ENCODE measurements at regions not wholly inside any gene's neighbourhood (a gene's known extent, or its start where the extent isn't known, plus 50 kb on each side); places are given as distances from the start of the nearest gene placed in this dataset.

- Mint-ChIP-seq H3K36me3 (ENCODE audit: low read depth) (no peaks in the 10 kb centered on the region), H3K9me3 (peaks cover 16% of the 10 kb centered on the region), H3K4me1 (no peaks in the 10 kb centered on the region), H3K27ac (no peak overlapping the region), H3K4me3 (no peak overlapping the region), H3K27me3 (ENCODE audit: low read depth) (no peaks in the 10 kb centered on the region)
- no peak for TF ChIP-seq CTCF (IDR thresholded peaks at IDR 0.05; ENCODE audit: unreplicated experiment in 3 of 3)
Measured at GRCh38 chr10:28963539-28964221, 286.4 kb downstream of the BAMBI start.

GRCh38 chr10:28965937-28966336 is 288.6 kb downstream of the BAMBI start:
- Mint-ChIP-seq H3K4me1 (no peaks in the 10 kb centered on the region), H3K36me3 (ENCODE audit: low read depth) (no peaks in the 10 kb centered on the region), H3K27me3 (ENCODE audit: low read depth) (no peaks in the 10 kb centered on the region), H3K9me3 (peaks cover 15% of the 10 kb centered on the region), H3K27ac (no peak overlapping the region), H3K4me3 (no peak overlapping the region)
- no peak for TF ChIP-seq CTCF (IDR thresholded peaks at IDR 0.05; ENCODE audit: unreplicated experiment in 3 of 3)

- Mint-ChIP-seq H3K4me1 (peaks cover 7% of the 10 kb centered on the region), H3K27ac (no peak overlapping the region), H3K36me3 (ENCODE audit: low read depth) (no peaks in the 10 kb centered on the region), H3K9me3 (peaks cover 10% of the 10 kb centered on the region), H3K27me3 (ENCODE audit: low read depth) (no peaks in the 10 kb centered on the region), H3K4me3 (no peak overlapping the region)
- TF ChIP-seq CTCF (IDR thresholded peaks at IDR 0.05; ENCODE audit: unreplicated experiment in 3 of 3): no peak
Measured at GRCh38 chr10:28967031-28967430, 289.7 kb downstream of the BAMBI start.

GRCh38 chr10:28969413-28969812 is 292.1 kb downstream of the BAMBI start:
- no peak overlapping the region for H3K4me3 Mint-ChIP-seq
- peaks cover 13% of the 10 kb centered on the region for H3K4me1 Mint-ChIP-seq
- peaks cover 6% of the 10 kb centered on the region for H3K9me3 Mint-ChIP-seq
- no peaks in the 10 kb centered on the region for H3K27me3 Mint-ChIP-seq (ENCODE audit: low read depth)
- no peak overlapping the region for H3K27ac Mint-ChIP-seq
- TF ChIP-seq CTCF (IDR thresholded peaks at IDR 0.05; ENCODE audit: unreplicated experiment in 3 of 3): no peak
- H3K36me3 Mint-ChIP-seq (ENCODE audit: low read depth): no peaks in the 10 kb centered on the region

- Mint-ChIP-seq H3K4me3 (no peak overlapping the region), H3K27me3 (ENCODE audit: low read depth) (no peaks in the 10 kb centered on the region), H3K4me1 (peaks cover 13% of the 10 kb centered on the region), H3K36me3 (ENCODE audit: low read depth) (no peaks in the 10 kb centered on the region), H3K27ac (no peak overlapping the region), H3K9me3 (peaks cover 6% of the 10 kb centered on the region)
- TF ChIP-seq CTCF (IDR thresholded peaks at IDR 0.05; ENCODE audit: unreplicated experiment in 3 of 3): no peak
Measured at GRCh38 chr10:28970231-28970630, 292.9 kb downstream of the BAMBI start.

- Mint-ChIP-seq H3K9me3 (peaks cover 3% of the 10 kb centered on the region), H3K4me3 (no peak overlapping the region), H3K4me1 (peaks cover 23% of the 10 kb centered on the region), H3K36me3 (ENCODE audit: low read depth) (no peaks in the 10 kb centered on the region), H3K27me3 (ENCODE audit: low read depth) (no peaks in the 10 kb centered on the region), H3K27ac (no peak overlapping the region)
- TF ChIP-seq CTCF (IDR thresholded peaks at IDR 0.05; ENCODE audit: unreplicated experiment in 3 of 3): no peak
Measured at GRCh38 chr10:28971255-28971654, 293.9 kb downstream of the BAMBI start.

All from nephron (organoid).